Stomach (tissue), 4 donors: ENCODE measurements at regions not wholly inside any gene's neighbourhood (a gene's known extent, or its start where the extent isn't known, plus 50 kb on each side); places are given as distances from the start of the nearest gene placed in this dataset.

Source experiments
- POLR2A ChIP-seq, 4 donors: fragments of 450-650 bp; IDR thresholded peaks; one replicate each; pipeline ENCODE4 v1.6.1; 2016; ENCODE audit warnings: antibody characterized with exemption in 4 of 4, control low read depth in 2 of 4, mild to moderate bottlenecking in 1 of 4, moderate library complexity in 1 of 4
- POLR2AphosphoS5 ChIP-seq, 3 donors: sonication (generic); formaldehyde crosslinking; IDR thresholded peaks; one replicate each; pipeline ENCODE4 v1.6.1; 2016; ENCODE audit warnings: antibody characterized with exemption in 3 of 3
- TF ChIP-seq, protein P1 (sequence below), 7 experiments: fragments of 450-650 bp in 4 of 7; fragments of 200-600 bp in 3 of 7; sonication (generic) in 3 of 7; IDR thresholded peaks; one replicate each; pipeline ENCODE4 v1.5.1; 2016 to 2019; ENCODE audit warnings: antibody characterized with exemption in 7 of 7, control low read depth in 2 of 7, mild to moderate bottlenecking in 1 of 7

GRCh38 chr4:14835708-14836425 lies 166.4 kb upstream of the CPEB2 start:
- TF ChIP-seq POLR2A (IDR thresholded peaks at IDR 0.05), result no peak
- TF ChIP-seq, protein P1, sequence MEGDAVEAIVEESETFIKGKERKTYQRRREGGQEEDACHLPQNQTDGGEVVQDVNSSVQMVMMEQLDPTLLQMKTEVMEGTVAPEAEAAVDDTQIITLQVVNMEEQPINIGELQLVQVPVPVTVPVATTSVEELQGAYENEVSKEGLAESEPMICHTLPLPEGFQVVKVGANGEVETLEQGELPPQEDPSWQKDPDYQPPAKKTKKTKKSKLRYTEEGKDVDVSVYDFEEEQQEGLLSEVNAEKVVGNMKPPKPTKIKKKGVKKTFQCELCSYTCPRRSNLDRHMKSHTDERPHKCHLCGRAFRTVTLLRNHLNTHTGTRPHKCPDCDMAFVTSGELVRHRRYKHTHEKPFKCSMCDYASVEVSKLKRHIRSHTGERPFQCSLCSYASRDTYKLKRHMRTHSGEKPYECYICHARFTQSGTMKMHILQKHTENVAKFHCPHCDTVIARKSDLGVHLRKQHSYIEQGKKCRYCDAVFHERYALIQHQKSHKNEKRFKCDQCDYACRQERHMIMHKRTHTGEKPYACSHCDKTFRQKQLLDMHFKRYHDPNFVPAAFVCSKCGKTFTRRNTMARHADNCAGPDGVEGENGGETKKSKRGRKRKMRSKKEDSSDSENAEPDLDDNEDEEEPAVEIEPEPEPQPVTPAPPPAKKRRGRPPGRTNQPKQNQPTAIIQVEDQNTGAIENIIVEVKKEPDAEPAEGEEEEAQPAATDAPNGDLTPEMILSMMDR (IDR thresholded peaks at IDR 0.05), result no peak
- no peak for TF ChIP-seq POLR2AphosphoS5 (IDR thresholded peaks at IDR 0.05)
